Activated CD8-positive, alpha-beta T cell treated with anti-CD3 and anti-CD28 coated beads, Interleukin-2, amount 10 ng/mL, durations not matched to agents 7 days and 5 days (primary cell): ENCODE measurements at regions not wholly inside any gene's neighbourhood (a gene's known extent, or its start where the extent isn't known, plus 50 kb on each side); places are given as distances from the start of the nearest gene placed in this dataset.

Experiments
- ATAC-seq: fragments of 150-1000 bp; cut with Tn5 transposase; one replicate; pipeline ENCODE4 v1.10.0; 2021; ENCODE audit warnings: moderate library complexity
- CTCF ChIA-PET: fragments of 350-600 bp; sonication (Branson Sonifier 250); formaldehyde crosslinking; loops from one replicate; lab custom pipeline; 2021; ENCODE audit warnings: antibody characterized with exemption; lab: Charles Lee
- POLR2A ChIA-PET: fragments of 350-600 bp; sonication (Branson Sonifier 250); formaldehyde crosslinking; loops from one replicate; lab custom pipeline; 2021; ENCODE audit warnings: antibody characterized with exemption; lab: Charles Lee
- DNase-seq: peaks from one replicate; pipeline ENCODE4 v3.0.0-alpha.2; 2020
- H3K27ac Mint-ChIP-seq: one replicate; pipeline ENCODE4 v1.8.0; 2021; ENCODE audit warnings: mild to moderate bottlenecking, mixed read lengths
- H3K27me3 Mint-ChIP-seq: one replicate; pipeline ENCODE4 v1.8.0; 2021; ENCODE audit warnings: low read depth, mixed read lengths
- H3K36me3 Mint-ChIP-seq: one replicate; pipeline ENCODE4 v1.8.0; 2021; ENCODE audit warnings: low read depth, mixed read lengths
- H3K4me1 Mint-ChIP-seq: one replicate; pipeline ENCODE4 v1.8.0; 2021; ENCODE audit warnings: low read depth, mixed read lengths
- H3K4me3 Mint-ChIP-seq: one replicate; pipeline ENCODE4 v1.8.0; 2021; ENCODE audit warnings: mild to moderate bottlenecking, mixed read lengths
- H3K9me3 Mint-ChIP-seq: one replicate; pipeline ENCODE4 v1.8.0; 2022; ENCODE audit warnings: mixed read lengths; ENCODE audit not compliant: insufficient read depth

DNA sequence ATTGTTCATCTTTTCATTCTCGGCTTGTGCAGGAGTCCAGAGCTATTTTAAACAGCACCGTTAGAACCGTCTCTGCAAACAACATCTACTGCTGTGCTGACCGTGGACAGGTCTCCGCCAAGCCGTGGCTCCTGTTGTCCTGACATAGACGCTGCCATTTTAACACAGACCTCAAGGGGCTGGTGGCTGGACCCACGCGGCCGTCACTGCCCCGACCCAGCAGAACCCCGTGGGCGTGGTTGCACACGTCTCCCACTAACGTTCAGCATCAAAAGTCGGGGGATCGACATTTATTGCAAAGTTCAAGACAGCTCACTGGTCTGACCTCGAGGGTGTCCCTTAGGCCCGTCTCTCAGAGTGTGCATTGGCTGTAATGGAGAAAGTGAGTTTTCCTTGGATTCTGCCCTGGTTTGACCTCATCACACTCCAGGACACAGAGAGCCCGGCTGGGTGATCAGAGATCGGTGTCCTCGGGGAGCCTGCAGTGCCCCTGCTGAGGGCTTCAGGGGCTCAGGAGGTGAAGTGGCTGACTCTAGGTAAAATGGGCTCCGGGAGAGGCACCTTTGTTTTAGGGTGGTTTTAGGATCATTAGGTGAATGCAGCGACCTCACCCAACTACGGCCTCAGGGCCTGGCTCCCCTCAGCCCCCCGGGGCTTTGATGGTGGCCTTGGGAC is 363.2 kb downstream of the THBS2 start:
- ChIA-PET CTCF (no interaction called here), POLR2A (no interaction called here)
- Mint-ChIP-seq H3K4me1 (peaks cover 9% of the 10 kb centered on the region), H3K4me3 (no peak overlapping the region), H3K27me3 (no peaks in the 10 kb centered on the region), H3K36me3 (no peaks in the 10 kb centered on the region), H3K27ac (no peak overlapping the region), H3K9me3 (no peaks in the 10 kb centered on the region)
- DNase-seq (no peak), ATAC-seq (no peak)

DNA sequence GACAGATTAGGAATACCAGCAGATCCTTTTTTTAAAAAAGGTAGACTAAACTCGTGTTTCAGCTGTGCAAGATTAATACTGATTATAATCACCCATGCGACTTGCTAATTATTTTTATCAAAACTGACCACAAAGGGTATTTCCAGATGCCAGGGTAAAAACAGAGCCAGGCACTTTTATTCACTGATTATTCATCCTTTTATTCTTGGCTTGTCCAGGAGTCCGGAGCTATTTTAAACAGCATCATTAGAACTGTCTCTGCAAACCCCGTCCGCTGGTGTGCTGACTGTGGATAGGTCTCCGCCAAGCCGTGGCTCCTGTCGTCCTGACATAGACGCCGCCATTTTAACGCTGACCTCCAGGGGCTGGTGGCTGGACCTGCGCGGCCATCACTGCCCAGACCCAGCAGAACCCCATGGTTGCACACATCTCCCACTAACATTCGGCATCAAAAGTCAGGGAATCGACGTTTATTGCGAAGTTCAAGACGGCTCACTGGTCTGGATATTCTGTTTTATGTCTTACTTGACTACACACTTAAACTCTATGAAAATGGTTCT is 364.8 kb downstream of the THBS2 start:
- H3K9me3 Mint-ChIP-seq, result no peaks in the 10 kb centered on the region
- peaks cover 7% of the 10 kb centered on the region for H3K4me1 Mint-ChIP-seq
- H3K36me3 Mint-ChIP-seq, result no peaks in the 10 kb centered on the region
- ChIA-PET CTCF (interaction anchor here (1.0 kb wide), 1 partner anchor 519 kb away, joined by 4 read pairs; no protein-coding TSS in a partner anchor), POLR2A (no interaction called here)
- no peak overlapping the region for H3K4me3 Mint-ChIP-seq
- ATAC-seq (no peak), DNase-seq (no peak)
- H3K27me3 Mint-ChIP-seq, result no peaks in the 10 kb centered on the region
- no peak overlapping the region for H3K27ac Mint-ChIP-seq

DNA sequence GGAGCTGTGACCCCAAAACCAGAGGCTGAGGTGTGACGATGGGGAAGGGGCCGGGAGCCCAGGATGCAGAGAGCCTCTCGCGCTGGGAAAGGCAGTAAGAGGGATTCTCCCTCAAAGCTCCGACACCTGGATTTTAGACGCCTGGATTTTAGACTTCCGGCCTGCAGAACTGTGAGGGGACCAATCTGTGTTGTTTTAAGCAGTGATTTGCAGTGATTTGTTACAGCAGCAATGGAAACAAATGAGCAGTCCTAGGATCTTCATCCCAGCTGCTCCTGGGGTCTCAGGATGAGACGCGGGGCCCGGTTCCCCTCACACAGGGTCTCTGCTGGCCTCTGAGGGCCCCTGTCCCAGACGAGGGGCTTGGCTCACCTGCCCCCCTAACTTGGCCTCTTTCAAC is 365.5 kb downstream of the THBS2 start:
- no peaks in the 10 kb centered on the region for H3K27me3 Mint-ChIP-seq
- H3K9me3 Mint-ChIP-seq, result no peaks in the 10 kb centered on the region
- no peak for DNase-seq
- no peak overlapping the region for H3K27ac Mint-ChIP-seq
- no peak overlapping the region for H3K4me3 Mint-ChIP-seq
- ChIA-PET CTCF (no interaction called here), POLR2A (no interaction called here)
- ATAC-seq, result no peak
- H3K4me1 Mint-ChIP-seq, result peaks cover 7% of the 10 kb centered on the region
- H3K36me3 Mint-ChIP-seq, result no peaks in the 10 kb centered on the region

DNA sequence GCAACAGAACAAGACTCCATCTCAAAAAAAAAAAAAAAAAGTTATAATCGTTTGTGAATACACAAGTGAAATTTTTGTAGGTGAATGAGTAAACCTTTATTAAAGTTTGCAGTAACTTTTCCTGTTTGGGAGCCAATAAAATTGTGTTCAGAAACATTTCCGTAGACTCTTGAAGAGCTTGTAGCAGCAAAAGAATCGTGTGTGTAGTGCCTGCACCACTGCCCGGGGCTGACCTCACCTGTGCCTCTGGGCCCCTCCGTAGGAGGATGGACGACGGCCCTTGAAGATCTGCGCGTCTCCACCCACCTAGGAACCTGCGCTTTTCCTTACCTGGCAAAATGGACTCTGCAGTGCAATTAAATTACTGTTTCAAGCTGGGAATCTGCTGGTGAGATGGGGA is 366.0 kb downstream of the THBS2 start:
- H3K4me1 Mint-ChIP-seq, result peaks cover 7% of the 10 kb centered on the region
- no peak overlapping the region for H3K27ac Mint-ChIP-seq
- ChIA-PET POLR2A (no interaction called here), CTCF (no interaction called here)
- ATAC-seq (no peak), DNase-seq (no peak)
- H3K27me3 Mint-ChIP-seq, result no peaks in the 10 kb centered on the region
- H3K36me3 Mint-ChIP-seq, result no peaks in the 10 kb centered on the region
- no peaks in the 10 kb centered on the region for H3K9me3 Mint-ChIP-seq
- H3K4me3 Mint-ChIP-seq, result no peak overlapping the region

DNA sequence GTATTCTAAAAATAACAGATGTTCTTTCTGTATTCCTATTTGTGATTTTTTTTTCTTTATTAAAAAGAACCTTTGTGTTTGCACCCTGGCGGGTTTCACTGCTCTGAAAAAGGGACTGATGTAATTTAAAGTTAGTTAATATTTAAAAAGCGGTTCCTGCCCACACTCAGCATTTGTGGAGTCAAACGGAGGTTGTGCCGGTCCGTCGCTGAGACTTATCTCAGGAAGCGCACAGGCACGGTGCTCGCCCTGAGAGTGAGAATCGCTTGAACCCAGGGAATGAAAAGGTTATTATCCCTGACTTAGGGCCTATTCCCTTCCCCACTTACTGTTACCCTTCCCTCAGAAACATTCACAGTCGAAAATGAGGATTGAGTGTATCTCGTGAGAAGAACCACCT is 366.7 kb downstream of the THBS2 start:
- H3K27ac Mint-ChIP-seq, result no peak overlapping the region

DNA sequence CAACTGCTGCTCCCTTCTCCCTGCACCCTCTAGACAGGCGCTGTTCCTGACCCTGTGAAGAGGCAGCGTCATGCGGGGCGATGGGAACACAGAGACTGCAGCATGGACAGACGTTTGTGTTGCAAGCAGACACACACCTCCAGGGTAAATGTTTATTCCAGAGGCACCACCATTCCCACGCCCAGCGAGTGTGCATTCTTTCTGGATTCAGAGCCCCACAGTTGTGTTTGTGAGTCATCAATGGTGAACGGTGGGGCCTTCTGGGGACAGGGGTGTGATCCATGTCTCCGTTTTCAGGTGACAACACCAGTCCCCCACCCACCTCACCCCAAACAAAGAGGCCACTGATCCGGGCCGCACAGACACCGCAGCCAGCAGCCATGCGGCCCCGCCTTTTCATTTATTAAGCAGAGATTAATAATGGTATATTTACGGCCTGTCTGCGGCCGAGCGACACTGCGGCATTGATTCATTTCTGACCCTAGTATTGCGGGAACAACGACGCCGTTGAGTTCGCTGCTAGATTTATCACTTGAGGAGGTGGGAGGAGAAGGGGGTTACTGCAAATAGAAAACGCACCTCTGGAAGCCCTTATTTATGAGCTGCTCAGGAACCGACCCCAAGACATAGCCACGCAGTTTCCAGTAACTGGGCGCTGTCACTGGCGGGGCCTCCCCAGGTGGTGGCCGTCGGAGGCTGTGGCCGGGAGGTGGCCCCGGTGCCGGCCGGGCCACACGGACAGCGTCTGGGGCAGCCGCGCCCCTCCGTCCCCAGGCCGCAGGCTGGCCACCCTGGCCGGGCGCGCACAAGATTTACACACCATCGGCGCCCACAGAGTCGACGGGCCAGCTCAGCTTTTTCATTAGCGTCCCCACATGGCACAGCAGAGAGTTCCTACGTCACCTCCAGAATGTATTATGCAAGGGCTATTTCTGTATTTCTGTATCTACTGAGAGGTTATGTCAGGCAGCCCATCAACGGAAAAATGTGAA is 367.6 kb downstream of the THBS2 start:
- Mint-ChIP-seq H3K4me1 (peaks cover 7% of the 10 kb centered on the region), H3K27me3 (no peaks in the 10 kb centered on the region), H3K9me3 (no peaks in the 10 kb centered on the region), H3K27ac (no peak overlapping the region), H3K36me3 (no peaks in the 10 kb centered on the region), H3K4me3 (no peak overlapping the region)
- CTCF ChIA-PET, result no interaction called here
- DNase-seq (no peak), ATAC-seq (no peak)
- POLR2A ChIA-PET, result no interaction called here

More for the DNA sequence above, 366.7 kb downstream of the THBS2 start:
- no peaks in the 10 kb centered on the region for H3K27me3 Mint-ChIP-seq
- H3K4me1 Mint-ChIP-seq, result peaks cover 7% of the 10 kb centered on the region
- ChIA-PET POLR2A (no interaction called here), CTCF (no interaction called here)
- H3K36me3 Mint-ChIP-seq, result no peaks in the 10 kb centered on the region
- ATAC-seq, result no peak
- no peak overlapping the region for H3K4me3 Mint-ChIP-seq
- DNase-seq, result no peak
- no peaks in the 10 kb centered on the region for H3K9me3 Mint-ChIP-seq

DNA sequence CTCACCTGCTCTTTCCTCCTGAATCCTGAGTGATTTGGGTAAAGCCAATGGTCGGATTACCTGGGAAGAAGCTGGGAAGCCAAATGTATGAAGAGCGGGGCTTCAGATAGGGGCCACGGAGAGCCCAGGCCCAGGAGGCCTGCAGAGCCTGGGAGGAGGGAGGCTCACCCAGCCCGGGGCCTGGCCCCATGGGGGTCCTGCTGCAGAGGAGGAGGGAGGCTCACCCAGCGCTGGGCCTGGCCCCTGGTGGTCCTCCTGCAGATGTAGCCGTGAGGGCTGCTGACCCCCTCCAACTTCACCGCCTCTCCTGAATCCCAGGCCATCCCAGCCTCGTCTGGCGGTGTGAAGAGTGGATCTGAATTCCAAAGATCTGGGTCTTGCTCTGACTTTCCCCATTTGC is 368.4 kb downstream of the THBS2 start:
- Mint-ChIP-seq H3K4me1 (peaks cover 7% of the 10 kb centered on the region), H3K27ac (no peak overlapping the region), H3K27me3 (no peaks in the 10 kb centered on the region), H3K36me3 (no peaks in the 10 kb centered on the region), H3K9me3 (no peaks in the 10 kb centered on the region), H3K4me3 (no peak overlapping the region)
- POLR2A ChIA-PET, result no interaction called here
- DNase-seq (no peak), ATAC-seq (no peak)
- CTCF ChIA-PET, result no interaction called here

DNA sequence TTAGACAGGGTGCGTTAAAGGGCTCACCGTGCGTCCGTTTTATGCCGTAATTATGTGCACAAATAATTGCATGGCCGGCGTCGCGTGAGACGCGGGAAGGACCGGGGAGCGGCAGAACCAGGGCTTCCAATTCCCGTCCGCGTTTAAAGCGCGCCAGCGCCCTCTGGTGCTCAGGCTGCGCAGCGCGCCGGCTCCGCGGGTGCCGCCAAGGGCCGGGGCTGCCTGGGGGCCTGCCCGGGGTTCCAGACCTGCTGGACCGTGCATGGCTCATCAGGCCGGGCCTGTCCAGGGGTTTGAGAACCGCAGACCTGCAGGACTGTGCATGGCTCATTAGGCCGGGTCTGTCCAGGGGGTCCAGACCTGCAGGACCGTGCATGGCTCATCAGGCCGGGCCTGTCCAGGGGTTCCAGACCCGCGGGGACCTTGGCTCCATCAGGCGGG is 369.0 kb downstream of the THBS2 start:
- H3K36me3 Mint-ChIP-seq, result no peaks in the 10 kb centered on the region
- peak; percentile 79 for DNase-seq
- ATAC-seq, result peak; percentile 96
- peak overlapping the region; percentile 77 for H3K4me3 Mint-ChIP-seq
- no peaks in the 10 kb centered on the region for H3K27me3 Mint-ChIP-seq
- ChIA-PET CTCF (no interaction called here), POLR2A (no interaction called here)
- peak overlapping the region; percentile 87 for H3K27ac Mint-ChIP-seq
- H3K9me3 Mint-ChIP-seq, result no peaks in the 10 kb centered on the region
- peaks cover 7% of the 10 kb centered on the region for H3K4me1 Mint-ChIP-seq

DNA sequence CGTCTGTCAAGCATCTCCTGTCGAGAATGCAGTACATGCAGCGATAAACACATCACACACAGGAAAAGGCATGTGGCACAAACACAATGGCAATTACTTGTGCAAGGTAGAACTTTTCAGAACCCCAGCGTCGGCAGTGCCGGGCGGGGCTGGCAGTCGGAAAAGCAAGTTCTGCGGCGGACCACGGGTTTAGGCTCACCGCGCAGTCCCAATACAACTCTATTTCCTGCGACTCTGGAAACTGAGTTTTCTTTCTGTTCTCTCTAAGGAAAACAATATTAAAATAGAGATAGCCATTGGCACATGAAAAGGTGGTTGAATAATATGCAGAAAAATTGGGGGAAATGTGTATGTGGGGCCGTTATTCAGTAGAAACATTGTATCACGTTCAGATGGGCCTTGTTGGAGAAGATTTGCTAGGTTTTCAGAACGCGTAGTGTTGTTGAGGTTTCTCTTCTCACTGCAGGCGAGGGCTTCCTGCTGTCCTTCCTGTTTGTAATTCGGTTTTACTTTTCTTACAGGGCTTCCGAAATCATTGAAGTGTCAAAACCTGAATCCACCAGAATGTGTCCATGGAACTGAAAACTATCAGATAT is 369.5 kb downstream of the THBS2 start:
- DNase-seq (no peak), ATAC-seq (peak; percentile 68)
- no peaks in the 10 kb centered on the region for H3K36me3 Mint-ChIP-seq
- peak overlapping the region; percentile 77 for H3K4me3 Mint-ChIP-seq
- CTCF ChIA-PET, result interaction anchor here (3.3 kb wide), 1 partner anchor 514 kb away, joined by 11 read pairs; no protein-coding TSS in a partner anchor
- H3K9me3 Mint-ChIP-seq, result no peaks in the 10 kb centered on the region
- no peaks in the 10 kb centered on the region for H3K27me3 Mint-ChIP-seq
- H3K27ac Mint-ChIP-seq, result peak overlapping the region; percentile 87
- peaks cover 7% of the 10 kb centered on the region for H3K4me1 Mint-ChIP-seq
- POLR2A ChIA-PET, result no interaction called here

DNA sequence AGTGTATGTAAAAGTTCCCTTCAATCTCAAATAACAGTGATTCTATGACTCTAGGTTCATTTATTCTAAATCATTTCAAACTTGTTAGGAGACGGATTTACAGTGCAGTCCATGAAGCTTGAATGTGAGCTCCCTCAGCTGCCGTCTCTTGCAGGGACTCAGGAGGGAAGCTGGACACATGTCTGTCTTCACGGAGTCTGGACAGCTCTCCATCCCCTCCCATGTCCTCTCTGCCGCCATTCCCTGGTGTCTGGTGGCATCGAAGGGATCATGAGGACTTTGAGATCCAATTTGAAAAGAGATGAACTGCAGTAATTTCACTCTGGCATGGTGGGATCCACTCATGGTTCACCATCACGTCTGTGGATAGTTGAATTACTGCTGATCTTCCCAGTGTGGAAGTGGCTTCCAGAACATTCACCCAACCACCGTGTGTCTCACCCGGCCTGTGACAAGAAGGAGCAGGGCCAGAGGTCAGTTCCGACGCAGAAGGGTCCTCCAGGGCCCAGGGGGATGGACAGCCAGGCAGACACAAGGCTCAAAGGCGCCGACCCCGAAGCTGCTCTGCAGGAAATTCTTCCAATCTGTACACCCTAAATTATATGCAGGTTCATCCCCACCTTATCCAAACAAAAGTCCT is 370.1 kb downstream of the THBS2 start:
- Mint-ChIP-seq H3K4me3 (no peak overlapping the region), H3K36me3 (no peaks in the 10 kb centered on the region), H3K27me3 (no peaks in the 10 kb centered on the region), H3K4me1 (peaks cover 7% of the 10 kb centered on the region), H3K27ac (peak overlapping the region; percentile 20), H3K9me3 (no peaks in the 10 kb centered on the region)
- POLR2A ChIA-PET, result no interaction called here
- no peak for ATAC-seq
- CTCF ChIA-PET, result interaction anchor here (0.8 to 3.3 kb wide), 3 partner anchors 9 to 514 kb away, joined by 3 to 11 read pairs (median 3); no protein-coding TSS in a partner anchor
- DNase-seq, result no peak

DNA sequence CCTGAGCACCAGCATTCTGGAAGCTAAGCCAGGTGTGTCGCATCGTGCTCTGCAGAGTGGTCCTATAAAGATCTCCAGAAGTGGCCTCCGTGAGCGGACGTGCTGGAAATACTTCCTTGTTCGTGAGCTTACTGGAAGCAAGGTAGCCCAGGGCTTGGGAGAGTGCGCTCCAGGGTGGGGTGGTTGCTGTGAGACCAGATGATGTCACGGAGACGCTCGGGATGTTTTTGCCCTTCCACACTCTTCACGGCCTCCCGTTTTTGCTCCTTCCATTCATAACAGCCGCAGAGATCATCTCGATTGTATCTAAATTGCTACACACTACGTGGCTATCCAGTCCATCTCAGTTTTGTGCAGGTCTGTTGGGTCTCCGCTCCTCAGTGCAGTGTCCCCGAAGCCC is 373.4 kb downstream of the THBS2 start:
- POLR2A ChIA-PET, result no interaction called here
- no peak overlapping the region for H3K4me3 Mint-ChIP-seq
- DNase-seq (no peak), ATAC-seq (no peak)
- CTCF ChIA-PET, result interaction anchor here (0.9 to 1.8 kb wide), 2 partner anchors 15 to 510 kb away, joined by 3 to 5 read pairs; no protein-coding TSS in a partner anchor
- H3K36me3 Mint-ChIP-seq, result no peaks in the 10 kb centered on the region
- peaks cover 7% of the 10 kb centered on the region for H3K4me1 Mint-ChIP-seq
- H3K27ac Mint-ChIP-seq, result no peak overlapping the region
- H3K9me3 Mint-ChIP-seq, result no peaks in the 10 kb centered on the region
- no peaks in the 10 kb centered on the region for H3K27me3 Mint-ChIP-seq
